GM19025 (cell line): ENCODE measurements at regions not wholly inside any gene's neighbourhood (a gene's known extent, or its start where the extent isn't known, plus 50 kb on each side); places are given as distances from the start of the nearest gene placed in this dataset.
"Not testable (repeated sequence)": the region's sequence is repeated elsewhere in the genome, so short reads cannot be mapped to it uniquely, and the experiment has no call there.

Experiments
- ATAC-seq: cut with Tn5 transposase; IDR thresholded peaks from one replicate; pipeline ENCODE4 v1.9.1; 2021; ENCODE audit warnings: mild to moderate bottlenecking, low read depth, moderate library complexity; ENCODE audit not compliant: unreplicated experiment

DNA sequence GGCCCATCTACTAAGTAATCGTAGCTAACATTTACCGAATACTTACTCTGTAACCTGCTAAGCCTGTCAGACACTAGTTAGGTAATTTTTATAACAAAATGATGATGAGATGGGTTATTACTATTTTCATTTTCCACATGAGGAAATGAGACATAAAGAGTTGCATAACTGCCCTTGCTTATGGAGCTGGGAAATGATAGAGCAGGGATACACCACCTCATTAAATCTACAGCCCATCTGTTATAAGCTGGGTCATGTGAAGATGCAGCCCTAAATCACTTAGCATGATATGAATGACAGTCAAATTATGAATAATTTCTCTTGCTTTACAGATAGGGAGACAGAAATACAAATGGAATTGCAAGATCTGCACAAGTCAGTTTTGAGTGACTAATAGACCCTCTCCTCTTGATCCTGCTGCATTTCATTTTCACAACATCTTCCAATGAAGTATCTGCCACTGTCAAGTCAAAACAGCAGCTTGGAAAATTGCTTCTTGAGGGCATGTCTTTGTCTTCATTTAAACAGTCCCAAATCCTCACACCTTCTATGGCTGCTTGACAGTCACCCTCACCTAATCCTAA lies 364.7 kb downstream of the PRELID2 start:
- no peak for ATAC-seq

DNA sequence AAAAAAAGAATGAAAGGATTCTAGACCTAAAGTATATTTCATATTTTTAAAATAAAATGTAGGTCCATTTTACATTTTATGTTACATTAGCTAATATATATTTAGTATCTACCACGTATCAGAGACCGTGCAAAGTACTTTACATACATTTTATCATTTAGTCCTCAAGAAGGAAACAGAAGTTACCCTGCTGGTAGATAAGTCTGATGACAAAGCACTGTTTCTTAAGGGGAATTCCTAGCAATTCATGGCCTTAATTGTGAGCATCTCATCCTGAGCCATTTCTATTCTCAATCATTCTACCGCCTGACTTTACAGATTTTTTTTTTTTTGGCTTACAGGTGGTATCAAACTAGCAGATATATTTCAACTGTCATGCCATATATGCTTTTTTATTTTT lies 367.7 kb downstream of the PRELID2 start:
- ATAC-seq = no peak

GRCh38 chr5:145466533-145466932 lies 368.6 kb downstream of the PRELID2 start:
- no peak for ATAC-seq

GRCh38 chr5:145465474-145466263 lies 369.5 kb downstream of the PRELID2 start:
- ATAC-seq = no peak

DNA sequence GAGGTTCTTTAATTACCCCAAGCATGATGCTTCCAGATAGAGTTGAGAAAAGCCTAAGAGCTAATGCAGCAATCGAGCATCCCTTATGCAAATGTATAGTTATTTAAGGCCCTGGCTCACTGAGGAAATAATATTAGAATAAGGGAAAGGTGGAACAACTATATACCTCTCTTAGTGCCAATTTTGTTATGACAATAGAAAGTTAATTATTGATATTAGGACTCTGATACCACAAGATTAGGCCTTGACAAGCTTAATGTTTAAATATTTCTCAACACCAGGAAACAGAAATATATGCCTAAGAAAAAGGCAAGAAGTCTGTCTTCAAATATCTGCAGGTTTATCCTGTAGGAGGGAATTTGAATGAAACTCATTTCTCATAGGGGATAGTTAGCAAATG lies 371.0 kb downstream of the PRELID2 start:
- no peak for ATAC-seq

DNA sequence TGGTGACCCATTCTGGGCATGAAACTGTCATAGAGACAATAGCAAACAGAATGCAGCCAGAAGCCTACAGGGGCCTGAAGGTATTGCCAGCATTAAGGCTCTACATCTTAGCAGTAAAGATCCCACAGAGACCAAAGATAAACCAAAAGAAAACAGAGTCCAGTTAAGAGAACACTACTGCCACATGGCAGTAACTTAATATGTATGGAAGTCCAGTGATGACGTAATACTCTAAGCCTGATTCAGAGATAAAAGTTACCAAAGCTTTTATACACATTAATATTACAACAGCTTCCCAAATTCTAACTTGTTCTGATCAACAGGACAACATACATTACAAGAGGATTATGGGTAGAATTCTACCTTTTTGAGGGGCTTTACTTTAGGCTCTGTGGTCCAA lies 371.5 kb downstream of the PRELID2 start:
- no peak for ATAC-seq

DNA sequence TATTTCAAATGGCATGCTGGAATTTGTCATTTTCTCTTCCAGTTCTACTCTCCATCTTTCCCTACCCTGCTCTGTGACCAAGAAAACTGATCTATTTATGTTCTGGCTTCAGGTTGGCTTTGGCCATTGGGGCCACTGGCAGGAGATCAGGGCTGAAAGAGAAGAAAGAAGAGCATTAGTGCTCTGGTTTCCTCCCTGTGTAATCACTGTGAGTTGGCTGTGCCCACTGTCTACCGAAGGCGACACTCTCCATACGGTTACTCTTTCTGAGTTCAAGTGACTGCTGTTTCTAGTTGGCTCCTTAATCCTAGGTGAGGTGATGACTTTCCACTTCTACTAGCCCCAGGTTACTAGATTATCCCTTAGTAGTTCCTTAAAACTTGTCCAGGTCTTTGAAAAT lies 372.6 kb downstream of the PRELID2 start:
- ATAC-seq = no peak

GRCh38 chr5:145450286-145450885 lies 384.8 kb downstream of the PRELID2 start:
- ATAC-seq = no peak

DNA sequence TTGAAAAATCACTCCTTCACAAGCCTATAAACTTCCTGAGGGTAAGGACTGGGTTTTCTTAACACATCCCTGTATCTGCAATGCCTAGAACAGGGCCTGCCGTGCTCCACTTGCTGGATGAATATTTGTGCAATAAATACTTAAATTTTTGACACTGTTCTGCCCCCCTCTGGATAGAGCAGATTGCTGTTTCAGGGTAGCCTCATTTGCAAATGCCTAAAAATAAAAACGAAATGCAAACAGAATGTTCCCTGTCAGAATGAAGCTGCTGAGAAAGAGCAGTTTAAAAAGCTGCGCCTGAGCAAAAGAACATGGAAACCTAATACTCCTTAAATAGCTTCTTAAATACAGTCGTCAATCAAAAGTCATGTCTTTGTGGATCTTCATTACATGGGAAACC lies 385.3 kb downstream of the PRELID2 start:
- no peak for ATAC-seq

GRCh38 chr5:145446875-145447274 lies 388.3 kb downstream of the PRELID2 start:
- not testable (repeated sequence) for ATAC-seq

DNA sequence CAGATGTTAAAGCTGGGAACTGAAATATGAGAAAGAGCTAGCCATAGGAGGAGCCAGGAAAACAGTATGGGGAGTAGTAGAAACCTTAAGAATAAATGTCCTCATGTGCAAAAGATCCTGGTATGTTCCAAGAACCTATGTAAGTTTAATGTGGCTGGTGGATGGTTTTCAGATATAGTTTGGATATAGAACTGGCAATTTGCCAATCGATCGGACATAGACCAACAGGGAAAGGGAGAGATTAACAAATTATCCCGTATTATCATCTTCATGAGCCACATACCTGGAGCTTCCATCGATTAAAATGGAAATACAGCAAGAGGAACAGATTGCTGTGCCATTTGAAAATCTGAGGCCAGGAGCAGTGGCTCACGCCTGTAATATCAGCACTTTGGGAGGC lies 388.7 kb downstream of the PRELID2 start:
- ATAC-seq = no peak

DNA sequence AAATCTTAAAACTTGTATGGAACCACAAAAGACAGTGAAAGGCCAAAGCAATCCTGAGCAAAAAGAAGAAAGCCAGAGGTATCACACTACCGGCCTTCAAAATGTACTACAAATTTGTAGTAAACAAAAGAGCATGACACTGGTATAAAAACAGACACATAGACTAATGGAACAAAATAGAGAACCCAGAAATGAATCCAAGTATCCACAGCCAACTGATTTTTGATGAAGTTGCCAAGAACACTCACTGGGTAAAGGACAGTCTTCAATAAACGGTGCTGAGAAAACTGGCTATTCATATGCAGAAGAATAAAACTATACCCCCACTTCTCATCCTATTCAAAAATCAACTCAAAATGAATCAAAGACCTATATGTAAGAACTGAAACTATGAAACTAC lies 390.1 kb downstream of the PRELID2 start:
- ATAC-seq = no peak

- no peak for ATAC-seq
Measured at GRCh38 chr5:145443964-145444363, 391.2 kb downstream of the PRELID2 start.

- no peak for ATAC-seq
Measured at GRCh38 chr5:145443366-145443765, 391.8 kb downstream of the PRELID2 start.

GRCh38 chr5:145442661-145443060 lies 392.5 kb downstream of the PRELID2 start:
- not testable (repeated sequence) for ATAC-seq

GRCh38 chr5:145441228-145441627 lies 393.9 kb downstream of the PRELID2 start:
- ATAC-seq = no peak

GRCh38 chr5:145437627-145438026 lies 397.5 kb downstream of the PRELID2 start:
- ATAC-seq = no peak

DNA sequence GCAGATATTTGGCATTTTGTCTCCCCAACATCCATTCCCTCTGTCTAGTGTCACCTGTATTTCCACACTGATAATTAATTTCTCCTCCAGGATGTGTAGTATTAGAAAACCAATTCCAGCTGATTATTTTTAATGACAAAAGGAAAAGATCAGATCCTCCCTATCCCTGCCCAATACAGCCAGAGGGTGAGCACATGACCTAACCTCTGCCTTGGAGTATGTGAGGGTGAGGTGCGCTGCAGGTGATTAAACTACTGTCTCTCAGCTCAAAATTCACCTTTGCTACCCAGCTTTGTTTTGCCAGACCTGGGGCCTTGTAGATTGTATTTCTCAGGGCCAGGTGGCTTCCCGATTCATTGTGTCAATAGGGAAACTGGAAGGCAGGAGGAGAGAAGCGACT lies 402.1 kb downstream of the PRELID2 start:
- no peak for ATAC-seq

DNA sequence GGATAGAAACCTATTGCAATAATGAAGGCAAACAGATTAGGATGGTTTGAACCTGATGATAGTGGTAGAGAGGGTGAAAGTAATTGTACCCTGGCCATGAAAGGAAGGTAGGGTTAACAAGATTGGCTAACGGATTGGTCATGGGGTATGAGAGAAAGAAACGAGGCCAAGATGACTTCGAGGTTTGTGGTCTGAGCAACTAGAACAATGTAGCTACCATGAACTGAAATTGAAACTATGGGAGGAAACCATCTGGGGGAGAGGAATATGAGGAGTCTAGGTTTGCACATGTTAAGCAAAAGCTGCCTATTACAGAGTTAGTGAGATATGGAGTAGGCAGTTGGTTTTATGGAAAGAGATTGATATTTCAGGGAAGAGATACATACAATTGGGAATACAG lies 406.0 kb downstream of the PRELID2 start:
- ATAC-seq = no peak

GRCh38 chr5:145408048-145408341 lies 427.1 kb downstream of the PRELID2 start:
- ATAC-seq = peak; percentile 24

- ATAC-seq = peak; percentile 44
Measured at GRCh38 chr5:145407300-145408047, 427.7 kb downstream of the PRELID2 start.
